Motor neuron (in vitro differentiated cells): ENCODE measurements at regions not wholly inside any gene's neighbourhood (a gene's known extent, or its start where the extent isn't known, plus 50 kb on each side); places are given as distances from the start of the nearest gene placed in this dataset.
A peak's percentile ranks its signal among the peaks of the same experiment; 100 is the strongest.

ENCODE experiments used
- ATAC-seq, 8 experiments: fragments of 200-7000 bp; cut with Tn5 transposase; replicated peaks in 6 of 8; 2 replicates each; pipeline ENCODE4 v1.8.0; 2021; ENCODE audit warnings: mild to moderate bottlenecking in 8 of 8, moderate library complexity in 8 of 8
- H3K27ac ChIP-seq, 2 donors: fragments of 250-450 bp; sonication (Bioruptor Pico); 2 replicates each; pipeline ENCODE4 v1.9.0; 2021; ENCODE audit warnings: antibody characterized with exemption in 2 of 2, mild to moderate bottlenecking in 2 of 2, moderate library complexity in 1 of 2
- H3K4me1 ChIP-seq, 2 donors: fragments of 250-450 bp; sonication (Bioruptor Pico); replicated peaks in 1 of 2; 2 replicates each; pipeline ENCODE4 v1.6.1; 2021; ENCODE audit warnings: antibody characterized with exemption in 2 of 2, mild to moderate bottlenecking in 2 of 2, moderate library complexity in 1 of 2
- H3K4me3 ChIP-seq, 5 donors: fragments of 250-450 bp; sonication (Bioruptor Pico); 2 replicates each; pipeline ENCODE4 v1.9.0; 2021; ENCODE audit warnings: antibody characterized with exemption in 5 of 5, mild to moderate bottlenecking in 5 of 5, moderate library complexity in 4 of 5
- WGBS, 10 experiments: fragments of 450-650 bp; shearing (Covaris generic); methylation state at CpG; one replicate each; pipeline ENCODE4 v1.0.0; 2022; 5-methylcytosine and 5-hydroxymethylcytosine counted together
- in situ Hi-C, 9 experiments: fragments of 400-800 bp; cut with MboI; loops; one replicate each; pipeline ENCODE4 v1.15.0; 2021; ENCODE audit warnings: low sequenced_read_pairs in 9 of 9, low pct_unique_long_range_greater_than_20kb in 2 of 9; ENCODE audit not compliant: unreplicated experiment in 9 of 9

DNA sequence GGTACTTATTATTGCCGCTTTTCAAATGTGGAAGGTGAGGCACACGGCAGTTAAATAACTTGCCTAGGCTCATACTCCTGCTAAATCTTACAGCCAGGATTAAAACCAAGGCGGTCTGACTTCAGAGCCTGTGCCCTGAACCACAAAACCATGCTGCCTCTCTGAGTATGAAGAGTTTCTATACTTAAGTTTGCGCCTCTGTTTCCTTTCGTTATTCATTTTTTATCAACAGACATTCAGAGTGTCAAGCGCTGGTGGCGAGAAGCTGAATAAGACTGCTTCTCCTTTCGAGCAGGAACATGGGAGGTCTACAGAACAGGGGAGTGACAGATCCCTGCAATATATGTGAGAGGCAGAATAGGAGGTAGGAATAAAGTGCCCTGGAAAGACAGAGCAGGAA lies 96.0 kb upstream of the DUSP10 start:
- no peak overlapping the region for H3K4me3 ChIP-seq
- in situ Hi-C loops, result no loop called here
- no peak overlapping the region for H3K27ac ChIP-seq
- H3K4me1 ChIP-seq, result peaks cover 0 to 10% of the 10 kb centered on the region in 2 donors
- ATAC-seq, result no peak
- WGBS, 10 experiments, result 89 to 100% (median 94%) methylated on average over 2 to 8 of the region's 8 CpGs

- Histone ChIP-seq H3K27ac (no peak overlapping the region), H3K4me1 (peaks cover 0 to under 1% of the 10 kb centered on the region in 2 donors), H3K4me3 (no peak overlapping the region)
- ATAC-seq, result no peak
- WGBS, 10 experiments, result 48 to 92% (median 76%) methylated on average over 1 to 3 of the region's 3 CpGs; no CpG with 5 or more reads in 2 of the 10 experiments
- in situ Hi-C loops, result no loop called here
Measured at GRCh38 chr1:221834698-221835513, 93.0 kb upstream of the DUSP10 start.

GRCh38 chr1:221832617-221833016 lies 90.7 kb upstream of the DUSP10 start:
- in situ Hi-C loops, result no loop called here
- Histone ChIP-seq H3K4me1 (peaks cover 0 to 2% of the 10 kb centered on the region in 2 donors), H3K4me3 (no peak overlapping the region), H3K27ac (no peak overlapping the region)
- WGBS, 10 experiments, result 22 to 75% (median 60%) methylated on average over 1 to 2 of the region's 2 CpGs; no CpG with 5 or more reads in 1 of the 10 experiments
- no peak for ATAC-seq

- H3K4me3 ChIP-seq, result no peak overlapping the region
- in situ Hi-C loops, result no loop called here
- H3K27ac ChIP-seq, result no peak overlapping the region
- H3K4me1 ChIP-seq, result peaks cover 0 to 2% of the 10 kb centered on the region in 2 donors
- WGBS, 10 experiments, result 80 to 100% (median 94%) methylated on average over 1 of the region's 1 CpG; no CpG with 5 or more reads in 2 of the 10 experiments
- no peak for ATAC-seq
Measured at GRCh38 chr1:221832151-221832550, 90.3 kb upstream of the DUSP10 start.

- 2 to 73% (median 34%) methylated on average over 2 to 5 of the region's 5 CpGs; no CpG with 5 or more reads in 3 of the 10 experiments for WGBS, 10 experiments
- ATAC-seq, result peak in 6 of 8 experiments; percentile 79 to 97 (median 84)
- in situ Hi-C loops, result no loop called here
- no peak overlapping the region for H3K4me3 ChIP-seq
- H3K27ac ChIP-seq, result no peak overlapping the region
- H3K4me1 ChIP-seq, result peaks cover 0 to 2% of the 10 kb centered on the region in 2 donors
Measured at GRCh38 chr1:221829327-221830015, 87.6 kb upstream of the DUSP10 start.

DNA sequence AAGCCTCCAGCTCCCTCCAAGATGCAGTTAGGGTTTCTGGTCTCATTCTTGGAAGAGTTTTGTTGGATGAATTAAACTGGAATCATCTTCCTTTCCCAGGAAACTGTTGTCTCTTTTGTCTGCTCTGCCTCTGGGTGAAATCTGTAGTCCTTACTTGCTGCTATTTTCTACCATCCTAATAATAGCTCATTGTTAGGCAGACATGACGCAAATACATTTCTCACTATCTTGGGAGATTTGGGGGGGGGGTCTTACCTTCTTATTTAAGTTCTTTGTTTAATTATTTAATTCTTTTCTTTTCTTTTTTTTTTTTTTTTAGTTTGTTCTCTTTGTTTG lies 85.4 kb upstream of the DUSP10 start:
- Histone ChIP-seq H3K4me3 (no peak overlapping the region), H3K27ac (no peak overlapping the region), H3K4me1 (peaks cover 0 to 2% of the 10 kb centered on the region in 2 donors)
- 88 to 100% (median 100%) methylated on average over 1 of the region's 1 CpG; no CpG with 5 or more reads in 1 of the 10 experiments for WGBS, 10 experiments
- in situ Hi-C loops, result no loop called here
- no peak for ATAC-seq

- H3K4me3 ChIP-seq, result no peak overlapping the region
- WGBS, 10 experiments, result 58 to 71% (median 71%) methylated on average over 1 of the region's 1 CpG; no CpG with 5 or more reads in 7 of the 10 experiments
- in situ Hi-C loops, result no loop called here
- ATAC-seq, result no peak
- H3K27ac ChIP-seq, result no peak overlapping the region
- peaks cover 0 to 2% of the 10 kb centered on the region in 2 donors for H3K4me1 ChIP-seq
Measured at GRCh38 chr1:221824909-221825308, 83.0 kb upstream of the DUSP10 start.

DNA sequence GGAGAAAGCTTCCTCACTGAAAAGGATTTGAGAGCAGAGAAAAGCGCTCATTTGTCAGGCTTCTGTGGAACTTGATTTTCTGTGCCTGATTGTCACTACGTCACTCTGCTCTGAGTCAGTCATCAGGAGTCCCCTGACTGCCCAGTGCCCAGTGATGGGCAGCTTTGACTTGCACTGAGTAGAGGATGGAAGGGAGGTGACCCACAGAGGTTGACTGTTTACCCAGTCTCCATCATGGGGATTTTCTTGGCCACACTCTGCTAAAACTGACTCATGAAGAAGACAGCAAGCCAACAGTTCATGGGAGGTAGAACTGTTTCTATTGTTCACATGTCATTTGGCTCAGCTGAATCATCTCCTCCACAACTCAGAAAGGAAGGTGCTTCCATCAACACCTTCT lies 82.1 kb upstream of the DUSP10 start:
- Histone ChIP-seq H3K27ac (no peak overlapping the region), H3K4me1 (no peaks in the 10 kb centered on the region), H3K4me3 (no peak overlapping the region)
- 20 to 100% (median 83%) methylated on average over 1 to 2 of the region's 2 CpGs; no CpG with 5 or more reads in 4 of the 10 experiments for WGBS, 10 experiments
- in situ Hi-C loops, result no loop called here
- no peak for ATAC-seq

DNA sequence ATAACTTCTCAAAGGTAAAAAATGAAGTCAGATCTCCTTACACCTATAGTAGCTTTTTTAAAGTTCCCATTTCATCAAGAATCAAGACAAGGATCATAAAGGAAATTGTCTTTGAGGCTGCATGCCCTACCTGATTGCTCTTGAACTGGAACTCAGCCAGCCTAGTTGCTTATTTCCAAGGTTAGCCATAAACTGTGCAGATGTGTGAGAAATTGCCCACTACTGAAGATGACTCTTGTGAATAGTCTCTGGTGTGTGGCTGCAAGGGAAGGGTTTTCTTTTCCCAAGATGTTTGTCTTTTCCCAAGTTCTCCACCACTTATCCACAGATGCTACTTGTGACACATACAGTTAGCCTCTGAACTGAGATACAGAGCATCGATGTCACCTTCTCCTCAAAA lies 81.7 kb upstream of the DUSP10 start:
- no peak for ATAC-seq
- Histone ChIP-seq H3K4me3 (no peak overlapping the region), H3K4me1 (no peaks in the 10 kb centered on the region), H3K27ac (no peak overlapping the region)
- 29 to 100% (median 57%) methylated on average over 1 of the region's 1 CpG; no CpG with 5 or more reads in 5 of the 10 experiments for WGBS, 10 experiments
- in situ Hi-C loops, result no loop called here

DNA sequence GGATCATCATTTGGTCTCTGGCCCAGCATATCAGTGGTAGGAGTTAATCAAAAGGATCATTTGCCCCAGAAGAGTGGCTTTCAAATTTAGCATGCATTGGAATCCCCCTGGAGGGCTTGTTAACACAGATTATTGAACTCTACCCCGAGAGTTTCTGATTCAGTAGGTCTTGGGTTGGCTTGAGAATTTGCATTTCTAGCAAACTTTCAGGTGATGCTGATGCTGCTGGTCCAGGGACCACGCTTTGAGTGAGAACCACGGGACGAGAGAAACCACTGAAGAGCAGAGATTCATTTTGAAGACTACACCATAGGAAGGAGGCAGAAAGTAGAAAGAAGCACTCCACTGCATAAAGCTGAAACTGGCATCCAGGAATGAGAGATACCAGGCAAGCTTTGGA lies 81.3 kb upstream of the DUSP10 start:
- in situ Hi-C loops, result no loop called here
- H3K4me3 ChIP-seq, result no peak overlapping the region
- no peak overlapping the region for H3K27ac ChIP-seq
- no peaks in the 10 kb centered on the region for H3K4me1 ChIP-seq
- ATAC-seq, result no peak
- 63 to 100% (median 81%) methylated on average over 1 to 4 of the region's 4 CpGs; no CpG with 5 or more reads in 2 of the 10 experiments for WGBS, 10 experiments

GRCh38 chr1:221822591-221822990 lies 80.7 kb upstream of the DUSP10 start:
- in situ Hi-C loops, result no loop called here
- Histone ChIP-seq H3K27ac (no peak overlapping the region), H3K4me3 (no peak overlapping the region), H3K4me1 (no peaks in the 10 kb centered on the region)
- no peak for ATAC-seq
- 50 to 100% (median 82%) methylated on average over 1 to 3 of the region's 3 CpGs; no CpG with 5 or more reads in 1 of the 10 experiments for WGBS, 10 experiments

DNA sequence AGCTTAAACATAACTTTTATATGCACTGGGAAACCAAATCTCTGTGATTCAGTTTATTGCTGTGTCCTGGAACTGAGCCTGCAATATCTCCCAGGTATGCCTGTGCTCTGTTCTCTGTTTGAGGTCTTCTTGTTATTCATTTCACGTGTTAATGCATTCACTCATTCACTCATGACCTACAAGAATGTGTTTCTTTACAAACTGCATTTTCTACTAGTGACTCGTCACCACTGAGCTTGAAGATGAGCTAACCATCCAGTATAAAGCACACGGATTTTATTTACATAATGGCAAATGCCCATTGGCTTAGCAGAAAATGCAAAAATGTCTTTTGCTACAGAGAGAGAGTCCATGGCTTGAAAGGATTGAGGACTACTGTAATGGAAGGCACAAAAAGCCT lies 75.0 kb upstream of the DUSP10 start:
- H3K4me1 ChIP-seq, result no peaks in the 10 kb centered on the region
- H3K4me3 ChIP-seq, result no peak overlapping the region
- 0 to 60% (median 34%) methylated on average over 1 to 3 of the region's 3 CpGs; no CpG with 5 or more reads in 2 of the 10 experiments for WGBS, 10 experiments
- peak in 7 of 8 experiments; percentile 39 to 92 (median 69) for ATAC-seq
- H3K27ac ChIP-seq, result no peak overlapping the region
- in situ Hi-C loops, result no loop called here

GRCh38 chr1:221815660-221816059 lies 73.8 kb upstream of the DUSP10 start:
- no peak for ATAC-seq
- WGBS, 10 experiments, result 44 to 100% (median 63%) methylated on average over 1 of the region's 1 CpG; no CpG with 5 or more reads in 4 of the 10 experiments
- Histone ChIP-seq H3K4me1 (no peaks in the 10 kb centered on the region), H3K27ac (no peak overlapping the region), H3K4me3 (no peak overlapping the region)
- in situ Hi-C loops, result no loop called here
